GM19043 (cell line): ENCODE measurements at regions not wholly inside any gene's neighbourhood (a gene's known extent, or its start where the extent isn't known, plus 50 kb on each side); places are given as distances from the start of the nearest gene placed in this dataset.
"Not testable (repeated sequence)": the region's sequence is repeated elsewhere in the genome, so short reads cannot be mapped to it uniquely, and the experiment has no call there.

Experiments used
- ATAC-seq: cut with Tn5 transposase; IDR thresholded peaks from one replicate; pipeline ENCODE4 v1.9.1; 2021; ENCODE audit warnings: low read depth; ENCODE audit not compliant: unreplicated experiment

DNA sequence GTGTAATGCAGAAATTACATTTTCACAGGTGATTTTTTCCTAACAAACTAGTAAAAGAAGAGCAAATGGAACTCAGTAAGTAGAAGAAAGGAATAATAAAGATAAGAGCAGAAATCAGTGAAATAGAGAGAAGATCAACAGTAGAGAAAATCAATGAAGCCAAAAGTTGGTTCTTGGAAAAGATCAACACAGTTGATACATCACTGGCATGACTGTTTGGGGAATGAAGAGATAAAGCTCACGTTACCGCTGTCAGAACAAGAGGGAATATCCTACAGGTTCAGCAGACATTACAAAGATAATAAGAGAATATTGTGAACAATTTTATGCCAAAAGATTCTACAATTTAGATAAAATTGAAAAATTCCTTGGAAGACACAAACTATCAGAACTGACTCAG lies 146.4 kb downstream of the ACTR3B start:
- ATAC-seq, result no peak

DNA sequence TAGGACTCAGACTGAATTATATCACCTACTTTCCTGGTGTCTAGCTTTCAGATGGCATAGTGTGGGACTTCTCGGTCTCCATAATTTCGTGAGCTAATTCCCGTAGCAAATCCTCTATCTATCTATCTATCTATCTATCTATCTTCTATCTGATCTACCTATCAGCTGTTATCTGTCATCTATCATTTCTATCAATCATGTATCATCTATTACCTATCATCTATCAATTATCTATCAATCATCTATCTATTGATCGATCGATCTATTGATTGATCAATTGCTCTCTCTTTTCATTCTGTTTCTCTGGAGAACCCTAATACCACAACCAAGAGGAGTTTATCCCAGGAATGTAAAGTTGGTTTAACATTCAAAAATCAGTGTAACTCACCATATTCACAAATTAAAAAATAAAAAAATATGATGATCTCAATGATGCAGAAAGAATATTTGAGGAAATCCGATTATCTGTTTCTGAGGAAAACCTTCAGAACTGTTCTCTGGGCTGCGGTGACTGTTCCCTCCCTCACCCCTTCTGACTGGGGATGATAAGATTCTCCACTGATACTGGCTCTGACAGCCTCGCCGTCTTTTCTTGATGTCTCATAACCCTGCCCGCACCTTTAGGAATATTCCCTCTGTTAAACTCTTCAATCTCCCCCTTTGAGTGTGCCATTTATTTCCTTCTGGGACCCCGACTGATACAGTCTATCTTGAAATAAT lies 147.7 kb downstream of the ACTR3B start:
- no peak for ATAC-seq

DNA sequence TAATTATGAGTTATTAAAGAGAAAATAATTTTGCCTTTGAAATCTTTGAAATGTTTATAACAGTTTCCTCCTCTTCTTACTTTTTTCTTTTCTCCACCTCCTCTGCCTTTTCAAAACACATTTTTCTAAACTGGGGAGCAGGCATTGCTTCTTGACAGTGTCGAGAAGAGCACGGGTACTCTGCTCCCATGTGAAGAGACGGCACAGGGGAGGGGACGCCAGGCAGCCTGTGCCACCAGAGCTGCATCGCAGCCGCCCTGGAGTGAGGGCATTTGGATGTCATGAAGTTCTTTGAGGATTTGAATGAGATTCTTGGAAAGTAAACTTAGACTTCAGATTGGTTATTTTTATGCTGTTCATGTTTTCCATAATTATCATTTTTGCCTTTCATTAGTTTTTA lies 149.7 kb downstream of the ACTR3B start:
- ATAC-seq, result no peak

DNA sequence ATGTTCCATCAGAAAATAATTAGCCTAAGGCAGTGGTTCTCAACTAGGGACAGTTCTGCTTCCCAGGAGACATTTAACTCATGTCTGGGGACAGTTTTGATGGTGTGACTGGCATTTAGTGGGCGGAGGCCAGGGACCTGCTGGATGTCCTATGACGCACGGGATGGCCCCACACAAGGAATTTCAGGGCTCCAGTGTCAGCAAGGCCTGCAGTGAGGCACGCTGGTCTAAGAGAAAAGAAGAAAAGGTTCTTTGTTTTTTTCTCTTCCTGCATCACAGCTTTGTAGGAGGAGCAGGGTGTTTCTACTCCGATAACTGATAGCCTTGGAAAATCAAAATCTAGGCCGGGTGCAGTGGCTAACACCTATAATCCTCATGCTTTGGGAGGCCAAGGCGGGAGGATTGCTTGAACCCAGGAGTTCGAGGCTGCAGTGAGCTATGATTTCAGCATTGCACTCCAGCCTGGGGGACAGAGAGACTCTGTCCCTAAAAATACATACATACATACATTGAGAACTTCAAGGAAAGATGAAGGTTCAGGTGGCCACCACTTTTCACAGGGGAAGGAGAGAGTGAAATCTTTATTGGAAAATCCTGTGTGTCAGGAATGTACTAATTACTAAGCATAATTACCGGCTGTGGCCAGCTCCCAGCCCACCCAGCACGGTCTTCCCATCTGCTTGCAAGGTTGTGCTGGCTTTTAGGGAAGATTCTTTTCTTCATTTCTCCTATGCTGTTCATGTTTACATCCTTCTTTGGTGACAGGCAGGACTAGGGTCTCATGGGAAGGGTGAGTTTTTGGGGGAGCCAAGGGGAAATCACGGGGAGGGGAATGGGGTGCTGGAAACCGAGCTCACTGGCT lies 150.4 kb downstream of the ACTR3B start:
- no peak for ATAC-seq

GRCh38 chr7:152910545-152911225 lies 151.1 kb downstream of the ACTR3B start:
- no peak for ATAC-seq

DNA sequence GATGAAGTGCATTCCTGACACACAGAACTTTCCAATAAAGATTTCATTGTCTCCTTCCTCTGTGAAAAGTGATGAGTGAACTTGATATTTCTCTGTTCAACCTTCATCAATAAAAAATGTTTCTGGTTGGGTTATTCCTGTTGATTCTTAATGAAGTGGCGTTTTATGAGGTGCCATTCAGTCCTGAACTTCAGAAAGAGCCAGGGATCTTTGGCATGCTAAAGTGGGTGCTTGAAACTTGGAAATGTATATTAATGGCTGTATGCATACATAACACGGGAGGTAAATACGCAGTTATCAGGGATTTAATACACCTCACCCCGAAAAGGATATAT lies 151.6 kb downstream of the ACTR3B start:
- no peak for ATAC-seq

DNA sequence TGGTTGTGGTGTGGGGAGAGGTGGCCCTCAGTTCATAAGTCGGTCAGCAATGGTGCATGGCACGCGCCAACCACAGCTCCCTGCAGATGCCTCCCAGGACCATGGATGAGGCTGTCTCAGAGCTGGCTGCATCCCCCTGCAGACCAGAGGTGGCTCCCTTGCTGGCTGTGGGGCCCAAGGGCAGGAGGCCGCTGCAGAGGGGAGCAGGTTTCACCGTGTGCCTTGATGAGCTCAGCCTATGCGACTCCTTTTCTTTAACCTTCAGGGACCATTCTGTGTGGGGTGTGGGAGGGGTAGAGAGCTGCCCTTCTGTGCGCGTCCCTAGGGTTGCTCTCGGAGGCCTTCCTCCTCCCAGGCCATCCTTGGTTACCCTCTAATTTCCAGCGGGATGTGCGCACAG lies 152.4 kb downstream of the ACTR3B start:
- ATAC-seq, result no peak

GRCh38 chr7:152912511-152912910 lies 153.0 kb downstream of the ACTR3B start:
- no peak for ATAC-seq

DNA sequence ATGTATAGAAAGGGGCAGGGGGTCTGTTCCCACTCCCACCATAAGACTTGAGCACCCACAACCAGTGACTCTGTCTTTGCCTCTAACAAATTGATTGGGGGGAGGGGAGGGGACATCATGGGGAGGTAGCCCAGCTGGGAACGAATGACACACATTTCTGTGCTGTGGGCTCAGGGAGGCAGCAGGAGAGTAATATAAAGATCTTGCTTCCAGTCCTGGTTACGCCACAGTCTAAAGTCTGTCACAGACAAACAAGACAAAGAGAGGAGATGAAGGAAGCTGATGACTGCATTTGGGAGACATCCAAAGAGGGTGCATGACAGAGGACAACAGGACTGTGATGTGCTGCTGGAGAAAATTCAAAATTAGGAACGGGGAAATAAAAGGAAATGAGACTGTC lies 153.9 kb downstream of the ACTR3B start:
- ATAC-seq, result no peak

DNA sequence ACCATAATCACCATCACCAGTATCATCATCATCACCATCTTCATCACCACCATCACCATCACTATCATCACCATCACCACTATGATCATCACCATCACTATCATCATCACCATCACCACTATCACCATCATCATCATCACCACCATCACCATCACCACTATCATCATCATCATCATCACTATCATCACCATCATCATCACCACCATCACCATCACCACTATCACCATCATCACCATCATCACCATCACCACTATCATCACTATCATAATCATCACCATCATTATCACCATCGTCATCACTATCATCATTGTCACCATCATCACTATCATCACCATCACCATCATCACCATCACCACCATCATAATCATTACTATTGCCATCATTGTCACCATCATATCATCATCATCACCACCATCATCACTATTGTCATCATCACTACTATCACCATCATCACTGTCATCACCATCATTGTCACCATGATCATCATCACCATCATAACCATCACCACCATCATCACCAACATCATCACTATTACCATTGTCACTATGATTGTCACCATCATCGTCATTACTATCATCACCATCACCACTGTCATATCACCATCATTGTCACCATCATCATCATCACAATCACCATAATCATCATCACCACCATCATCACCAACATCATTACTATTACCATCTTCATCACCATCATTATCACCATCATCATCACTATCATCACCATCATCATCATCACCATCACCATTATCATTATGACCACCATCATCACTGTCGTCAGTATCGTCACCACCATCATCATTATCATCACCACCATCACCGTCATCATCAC lies 154.7 kb downstream of the ACTR3B start:
- ATAC-seq, result no peak

DNA sequence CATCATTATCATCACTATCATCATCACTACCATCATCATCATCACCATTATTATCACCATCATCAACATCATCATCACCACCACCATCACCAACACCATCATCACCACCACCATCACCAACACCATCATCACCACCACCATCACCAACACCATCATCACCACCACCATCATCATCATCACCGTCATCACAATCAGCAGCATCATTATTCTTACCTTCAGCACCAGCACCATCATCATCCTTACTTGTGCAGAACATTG lies 155.2 kb downstream of the ACTR3B start:
- not testable (repeated sequence) for ATAC-seq

GRCh38 chr7:152922318-152923081 lies 162.9 kb downstream of the ACTR3B start:
- no peak for ATAC-seq

DNA sequence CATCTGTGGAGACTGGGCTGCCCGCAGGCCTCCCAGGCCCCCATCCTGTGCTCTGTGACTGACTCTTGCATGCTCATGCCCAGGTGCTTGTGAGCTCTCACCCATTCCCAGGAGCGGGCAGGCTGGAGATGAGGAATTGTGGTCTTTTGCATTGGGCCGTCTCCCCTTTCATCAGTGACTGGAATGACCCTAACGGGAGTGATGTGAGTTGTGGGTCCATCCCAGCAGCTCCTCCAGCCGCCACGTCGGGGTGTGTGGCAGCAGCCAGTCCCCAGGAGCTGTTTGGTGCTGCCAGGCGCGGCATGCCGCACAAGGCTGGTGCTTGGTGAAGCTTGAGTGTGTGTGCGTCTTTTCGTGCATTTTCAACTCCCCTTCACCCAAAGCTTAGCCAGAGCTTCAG lies 164.2 kb downstream of the ACTR3B start:
- ATAC-seq, result no peak

DNA sequence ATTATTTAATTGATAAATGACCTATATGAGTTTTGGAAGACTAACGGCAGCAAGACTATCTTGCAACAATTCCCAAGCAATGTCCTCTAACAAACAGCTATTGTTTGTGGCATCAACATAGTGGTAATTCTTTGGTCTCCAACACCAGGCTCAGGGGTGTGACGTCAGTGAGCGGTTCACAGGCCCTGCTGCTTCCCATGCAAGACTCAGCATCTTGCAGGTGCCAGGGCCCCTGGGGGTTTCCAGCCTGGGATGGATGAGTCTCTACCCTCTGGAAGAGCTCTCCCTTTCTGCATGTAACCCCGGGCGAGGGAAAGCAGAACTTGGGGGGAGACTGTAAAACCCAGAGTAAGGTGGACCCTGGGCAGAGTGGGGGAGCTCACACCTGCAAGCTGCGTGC lies 164.7 kb downstream of the ACTR3B start:
- ATAC-seq, result no peak

- no peak for ATAC-seq
Observed at GRCh38 chr7:152924826-152925411, 165.4 kb downstream of the ACTR3B start.

DNA sequence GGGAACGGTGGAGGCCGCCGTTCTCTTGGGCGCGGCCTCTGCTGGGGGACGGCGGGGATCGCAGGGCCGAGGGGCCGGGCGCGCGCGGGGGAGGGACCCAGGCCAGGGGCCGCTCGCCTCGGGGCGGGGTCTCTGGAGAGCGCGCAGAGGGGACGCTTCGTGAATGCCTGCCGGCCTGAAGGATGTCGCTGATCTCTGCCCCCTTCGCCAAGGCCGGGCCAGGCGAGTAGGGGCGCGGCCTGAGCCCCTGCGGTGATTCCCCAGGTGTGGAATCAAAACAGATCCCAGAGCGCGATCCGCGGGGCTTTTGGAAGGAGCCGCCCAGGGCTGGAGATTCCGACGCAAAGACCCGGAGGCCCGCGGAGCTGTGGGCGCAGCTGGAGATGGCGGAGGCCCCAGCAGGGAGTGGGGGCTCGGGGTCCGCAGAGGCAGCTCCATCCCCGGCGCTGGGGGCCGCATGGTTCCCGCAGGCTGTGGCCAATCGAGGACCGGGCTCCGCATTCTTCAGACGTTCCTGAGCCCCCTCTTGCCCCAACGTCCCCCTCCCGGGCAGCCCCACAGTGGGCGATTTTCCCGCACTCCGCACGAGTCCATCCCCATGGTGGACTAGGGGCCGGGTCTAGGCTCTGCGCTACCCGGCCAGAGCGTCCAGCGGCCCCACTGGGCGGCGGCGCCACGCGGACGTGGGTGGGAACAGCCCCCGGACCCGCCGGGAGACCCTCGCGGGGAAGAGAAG lies 166.0 kb downstream of the ACTR3B start:
- no peak for ATAC-seq

DNA sequence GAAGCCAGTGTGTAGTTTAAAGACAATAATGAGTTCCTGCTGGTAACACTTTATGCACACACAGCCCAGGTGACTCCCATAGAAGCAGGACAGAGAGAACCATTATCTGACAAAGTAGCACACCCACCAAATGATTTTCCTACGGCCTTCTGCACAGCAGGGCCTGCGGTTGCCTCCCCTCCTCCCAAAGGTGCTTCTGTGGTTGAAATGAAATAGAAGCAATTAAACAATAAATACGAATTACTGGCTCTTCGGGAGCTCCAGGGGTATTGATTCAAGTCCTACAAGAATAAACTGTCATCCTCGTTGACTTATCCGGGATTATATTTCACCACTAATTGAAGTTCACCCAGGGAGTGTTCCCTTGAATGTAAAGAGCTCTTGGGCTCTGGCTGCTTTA lies 172.1 kb downstream of the ACTR3B start:
- no peak for ATAC-seq

- ATAC-seq, result no peak
Observed at GRCh38 chr7:152937282-152937681, 177.7 kb downstream of the ACTR3B start.

GRCh38 chr7:152946616-152947015 lies 187.1 kb downstream of the ACTR3B start:
- not testable (repeated sequence) for ATAC-seq
